GM12892 (cell line): ENCODE measurements at regions not wholly inside any gene's neighbourhood (a gene's known extent, or its start where the extent isn't known, plus 50 kb on each side); places are given as distances from the start of the nearest gene placed in this dataset.
"Not testable (repeated sequence)": the region's sequence is repeated elsewhere in the genome, so short reads cannot be mapped to it uniquely, and the experiment has no call there.

Experiments used
- DNase-seq: peaks from one replicate; pipeline ENCODE4 v3.0.0; 2011; ENCODE audit not compliant: insufficient read length
- FAIRE-seq: peaks from 2 replicates; lab custom pipeline; 2011; peaks lifted over from hg19 to GRCh38; lab: Jason Lieb, UNC
- POLR2A ChIP-seq: IDR thresholded peaks from 2 replicates; pipeline ENCODE4 v1.6.1; 2011; ENCODE audit warnings: low read depth, low read length, control low read depth
- POLR2AphosphoS5 ChIP-seq: IDR thresholded peaks from 2 replicates; pipeline ENCODE4 v1.6.1; 2011; ENCODE audit warnings: low read depth, low read length, control low read depth
- TAF1 ChIP-seq: IDR thresholded peaks from 2 replicates; pipeline ENCODE4 v1.6.1; 2011; ENCODE audit warnings: low read depth, mild to moderate bottlenecking, control low read depth, low read length, borderline replicate concordance

- no peak for TF ChIP-seq POLR2AphosphoS5
- no peak for TF ChIP-seq POLR2A
- no peak for TF ChIP-seq TAF1
- FAIRE-seq (no peak), DNase-seq (no peak)
Observed at GRCh38 chr2:176412136-176412535, 142.9 kb downstream of the MTX2 start.

GRCh38 chr2:176413786-176414185, 144.5 kb downstream of the MTX2 start:
- TF ChIP-seq POLR2A = no peak
- TF ChIP-seq TAF1 = no peak
- TF ChIP-seq POLR2AphosphoS5 = no peak
- no peak for FAIRE-seq
- DNase-seq = no peak

- DNase-seq = no peak
- TF ChIP-seq POLR2A = no peak
- no peak for TF ChIP-seq POLR2AphosphoS5
- TF ChIP-seq TAF1 = no peak
- no peak for FAIRE-seq
Observed at GRCh38 chr2:176414641-176415040, 145.4 kb downstream of the MTX2 start.

GRCh38 chr2:176415174-176415895, 146.1 kb downstream of the MTX2 start:
- DNase-seq = no peak
- no peak for FAIRE-seq
- no peak for TF ChIP-seq TAF1
- no peak for TF ChIP-seq POLR2A
- no peak for TF ChIP-seq POLR2AphosphoS5

- FAIRE-seq (no peak), DNase-seq (no peak)
- TF ChIP-seq POLR2A = no peak
- no peak for TF ChIP-seq TAF1
- TF ChIP-seq POLR2AphosphoS5 = no peak
Observed at GRCh38 chr2:176415937-176416499, 146.8 kb downstream of the MTX2 start.

- DNase-seq (no peak), FAIRE-seq (no peak)
- TF ChIP-seq POLR2AphosphoS5 = no peak
- TF ChIP-seq POLR2A = no peak
- no peak for TF ChIP-seq TAF1
Observed at GRCh38 chr2:176418768-176419167, 149.5 kb downstream of the MTX2 start.

GRCh38 chr2:176419591-176420071, 150.4 kb downstream of the MTX2 start:
- DNase-seq (no peak), FAIRE-seq (no peak)
- no peak for TF ChIP-seq POLR2AphosphoS5
- TF ChIP-seq POLR2A = no peak
- TF ChIP-seq TAF1 = no peak

- TF ChIP-seq POLR2A = no peak
- no peak for TF ChIP-seq POLR2AphosphoS5
- TF ChIP-seq TAF1 = no peak
- FAIRE-seq = no peak
- no peak for DNase-seq
Observed at GRCh38 chr2:176421297-176422050, 152.2 kb downstream of the MTX2 start.

GRCh38 chr2:176423819-176424218, 154.6 kb downstream of the MTX2 start:
- DNase-seq (no peak), FAIRE-seq (no peak)
- no peak for TF ChIP-seq POLR2A
- no peak for TF ChIP-seq TAF1
- no peak for TF ChIP-seq POLR2AphosphoS5

- no peak for DNase-seq
- TF ChIP-seq TAF1 = no peak
- TF ChIP-seq POLR2A = no peak
- no peak for TF ChIP-seq POLR2AphosphoS5
- no peak for FAIRE-seq
Observed at GRCh38 chr2:176424746-176425145, 155.5 kb downstream of the MTX2 start.

- FAIRE-seq = no peak
- no peak for DNase-seq
- no peak for TF ChIP-seq POLR2A
- no peak for TF ChIP-seq TAF1
- TF ChIP-seq POLR2AphosphoS5 = no peak
Observed at GRCh38 chr2:176427549-176427948, 158.3 kb downstream of the MTX2 start.

GRCh38 chr2:176428944-176429469, 159.8 kb downstream of the MTX2 start:
- not testable (repeated sequence) for DNase-seq

More at GRCh38 chr2:176428944-176429469, 159.8 kb downstream of the MTX2 start:
- not testable (repeated sequence) for FAIRE-seq
